GM10248 (cell line): ENCODE measurements at regions not wholly inside any gene's neighbourhood (a gene's known extent, or its start where the extent isn't known, plus 50 kb on each side); places are given as distances from the start of the nearest gene placed in this dataset.

Experiments
- CTCF ChIA-PET: fragments of 300-600 bp; sonication (Branson Sonifier 250); formaldehyde crosslinking; extraction: SDS; loops from one replicate; lab custom pipeline; 2021; ENCODE audit warnings: antibody characterized with exemption; lab: Yijun Ruan, JAX
- POLR2A ChIA-PET: fragments of 350-650 bp; sonication (Branson Sonifier 250); formaldehyde crosslinking; extraction: SDS; loops from one replicate; lab custom pipeline; 2020; ENCODE audit warnings: antibody characterized with exemption; lab: Yijun Ruan, JAX
- DNase-seq: peaks from one replicate; pipeline ENCODE4 v3.0.0; 2012; ENCODE audit errors: extremely low spot score
- TF ChIP-seq, protein P1 (sequence below): IDR thresholded peaks from 2 replicates; pipeline ENCODE4 v1.5.1; 2012; ENCODE audit warnings: mild to moderate bottlenecking, low read depth; ENCODE audit errors: extremely low read depth, missing control alignments, control extremely low read depth

DNA sequence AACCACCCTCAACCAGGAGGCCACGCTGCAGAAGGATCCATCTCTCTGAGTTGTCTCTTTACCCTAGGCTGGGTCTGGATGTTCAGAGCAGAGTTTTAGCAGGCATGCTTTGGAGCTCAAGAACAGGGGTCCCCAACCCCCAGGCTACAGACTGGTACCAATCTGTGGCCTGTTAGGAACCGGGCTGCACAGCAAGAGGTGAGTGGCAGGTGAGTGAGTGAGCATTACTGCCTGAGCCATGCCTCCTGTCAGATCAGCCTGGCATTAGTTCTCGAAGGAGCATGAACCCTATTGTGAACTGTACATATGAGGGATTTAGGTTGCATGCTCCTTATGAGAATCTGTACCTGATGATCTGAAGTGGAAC is 172.5 kb downstream of the UXS1 start:
- POLR2A ChIA-PET = no interaction called here
- TF ChIP-seq, protein P1, sequence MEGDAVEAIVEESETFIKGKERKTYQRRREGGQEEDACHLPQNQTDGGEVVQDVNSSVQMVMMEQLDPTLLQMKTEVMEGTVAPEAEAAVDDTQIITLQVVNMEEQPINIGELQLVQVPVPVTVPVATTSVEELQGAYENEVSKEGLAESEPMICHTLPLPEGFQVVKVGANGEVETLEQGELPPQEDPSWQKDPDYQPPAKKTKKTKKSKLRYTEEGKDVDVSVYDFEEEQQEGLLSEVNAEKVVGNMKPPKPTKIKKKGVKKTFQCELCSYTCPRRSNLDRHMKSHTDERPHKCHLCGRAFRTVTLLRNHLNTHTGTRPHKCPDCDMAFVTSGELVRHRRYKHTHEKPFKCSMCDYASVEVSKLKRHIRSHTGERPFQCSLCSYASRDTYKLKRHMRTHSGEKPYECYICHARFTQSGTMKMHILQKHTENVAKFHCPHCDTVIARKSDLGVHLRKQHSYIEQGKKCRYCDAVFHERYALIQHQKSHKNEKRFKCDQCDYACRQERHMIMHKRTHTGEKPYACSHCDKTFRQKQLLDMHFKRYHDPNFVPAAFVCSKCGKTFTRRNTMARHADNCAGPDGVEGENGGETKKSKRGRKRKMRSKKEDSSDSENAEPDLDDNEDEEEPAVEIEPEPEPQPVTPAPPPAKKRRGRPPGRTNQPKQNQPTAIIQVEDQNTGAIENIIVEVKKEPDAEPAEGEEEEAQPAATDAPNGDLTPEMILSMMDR = no peak
- DNase-seq = no peak
- CTCF ChIA-PET = interaction anchor here (1.0 kb wide), 1 partner anchor 10 kb away, joined by 3 read pairs; no protein-coding TSS in a partner anchor

DNA sequence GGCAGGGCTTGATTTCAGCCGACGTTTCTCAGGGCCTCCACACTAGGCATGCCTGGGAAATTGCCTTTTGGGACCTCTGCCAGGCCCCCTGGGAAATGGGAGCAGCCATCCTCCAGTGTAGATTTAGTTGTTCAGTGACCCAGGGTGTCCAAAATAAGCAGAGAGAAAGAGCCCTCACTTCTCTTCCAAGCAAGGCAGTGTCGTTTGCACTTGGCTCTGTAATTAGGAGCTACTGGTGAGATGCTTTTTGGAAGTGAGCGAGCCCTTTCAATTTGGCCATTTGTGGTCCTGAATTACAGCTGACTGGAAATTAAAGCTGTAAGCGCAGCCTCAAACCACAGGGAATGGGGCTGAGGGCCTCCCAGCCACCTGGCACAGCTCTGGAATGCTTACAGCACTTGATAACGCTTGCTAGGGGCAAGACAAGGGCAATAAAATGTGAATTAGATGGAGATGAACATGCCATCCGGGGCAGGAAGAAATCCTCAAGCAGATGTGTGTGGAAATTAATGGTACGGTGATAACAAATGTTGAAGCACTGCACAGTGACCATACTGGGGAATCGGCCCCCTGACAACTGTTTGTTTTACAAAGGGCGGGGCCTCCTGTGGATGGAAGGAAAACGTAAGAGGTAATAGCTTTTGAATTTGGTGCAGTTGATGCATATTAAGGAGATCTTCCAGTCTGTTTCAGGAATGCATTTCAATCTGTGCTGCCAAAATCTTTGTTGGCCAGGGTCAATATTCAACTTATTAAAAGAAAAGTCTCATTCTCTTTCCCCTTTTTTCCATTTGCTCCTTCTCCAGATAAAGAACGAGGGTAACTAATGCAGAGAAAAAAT is 173.1 kb downstream of the UXS1 start:
- POLR2A ChIA-PET = no interaction called here
- TF ChIP-seq, protein P1 = no peak
- DNase-seq = no peak
- CTCF ChIA-PET = interaction anchor here (1.0 kb wide), 1 partner anchor 9 kb away, joined by 3 read pairs; no protein-coding TSS in a partner anchor

DNA sequence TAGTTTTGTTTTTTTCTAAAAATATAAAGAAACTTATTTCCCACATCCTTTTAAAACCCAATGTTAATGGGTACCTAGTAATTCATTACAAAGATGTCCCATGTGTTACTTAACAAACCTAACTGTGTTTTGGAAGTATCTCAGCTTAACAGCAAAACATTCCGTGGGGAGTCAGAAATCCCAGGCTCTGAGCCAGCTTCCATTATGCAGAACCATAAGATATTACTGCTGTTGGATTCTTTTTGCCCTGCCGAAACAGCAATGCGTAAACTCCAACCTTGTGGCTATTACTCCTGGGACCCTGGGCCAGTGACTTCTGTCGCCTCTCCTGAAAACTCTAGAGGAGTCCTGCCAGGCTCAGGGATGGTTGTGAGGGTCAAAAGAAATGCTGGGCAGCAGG is 174.1 kb downstream of the UXS1 start:
- ChIA-PET POLR2A (no interaction called here), CTCF (no interaction called here)
- no peak for DNase-seq
- TF ChIP-seq, protein P1 = no peak

DNA sequence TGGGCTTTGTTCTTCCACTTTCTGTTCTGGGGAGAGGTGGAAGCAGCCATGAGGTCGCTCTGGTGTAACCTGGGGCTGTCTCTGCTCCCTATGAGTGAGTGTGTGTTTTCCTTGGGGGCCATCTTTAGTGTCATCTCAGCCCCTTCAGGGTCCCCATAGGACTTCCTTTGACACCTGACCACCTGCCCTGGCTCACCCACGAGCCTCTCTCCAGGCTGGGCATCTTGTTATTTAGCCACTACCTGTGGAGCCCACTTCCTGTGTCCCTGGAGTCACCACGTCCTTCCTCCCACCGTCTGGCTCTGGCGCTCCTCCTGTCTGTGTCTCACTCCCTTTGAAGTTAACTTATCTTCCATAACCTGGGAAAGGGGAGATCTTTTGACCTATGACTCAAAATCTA is 176.0 kb downstream of the UXS1 start:
- TF ChIP-seq, protein P1 = no peak
- no peak for DNase-seq
- CTCF ChIA-PET = no interaction called here
- POLR2A ChIA-PET = no interaction called here

DNA sequence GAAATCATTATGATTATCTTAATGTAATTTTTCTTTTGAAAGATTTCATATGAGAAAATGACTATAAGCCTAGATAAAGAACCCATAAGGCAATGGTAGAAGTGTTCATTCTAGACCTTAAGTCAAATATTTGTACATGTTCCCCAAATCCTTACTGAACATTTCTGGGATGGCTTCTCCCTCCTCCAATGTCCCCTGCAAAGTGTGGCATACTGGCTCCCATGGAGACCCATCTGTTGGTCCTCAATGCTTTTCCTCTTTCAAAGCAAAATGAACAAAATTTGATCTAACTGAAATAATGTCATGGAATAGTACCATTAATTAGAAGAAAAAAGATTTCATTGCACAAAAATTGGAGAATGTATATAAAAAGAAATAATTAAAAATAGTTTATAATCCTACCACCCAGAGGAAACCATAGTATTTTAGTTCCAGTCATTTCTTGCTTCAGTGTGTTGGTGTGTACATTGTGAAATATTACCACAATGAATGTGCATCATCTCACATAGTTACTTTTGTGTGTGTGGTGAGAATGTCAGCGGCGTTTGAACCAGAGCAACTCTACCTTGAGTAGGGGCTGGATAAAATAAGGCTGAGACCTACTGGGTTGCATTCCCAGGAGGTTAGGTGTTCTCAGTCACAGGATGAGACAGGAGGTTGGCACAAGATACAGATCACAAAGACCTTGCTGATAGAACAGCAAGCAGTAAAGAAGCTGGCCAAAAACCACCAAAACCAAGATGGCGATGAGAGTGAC is 181.3 kb downstream of the UXS1 start:
- ChIA-PET CTCF (no interaction called here), POLR2A (no interaction called here)
- TF ChIP-seq, protein P1 = no peak
- no peak for DNase-seq

DNA sequence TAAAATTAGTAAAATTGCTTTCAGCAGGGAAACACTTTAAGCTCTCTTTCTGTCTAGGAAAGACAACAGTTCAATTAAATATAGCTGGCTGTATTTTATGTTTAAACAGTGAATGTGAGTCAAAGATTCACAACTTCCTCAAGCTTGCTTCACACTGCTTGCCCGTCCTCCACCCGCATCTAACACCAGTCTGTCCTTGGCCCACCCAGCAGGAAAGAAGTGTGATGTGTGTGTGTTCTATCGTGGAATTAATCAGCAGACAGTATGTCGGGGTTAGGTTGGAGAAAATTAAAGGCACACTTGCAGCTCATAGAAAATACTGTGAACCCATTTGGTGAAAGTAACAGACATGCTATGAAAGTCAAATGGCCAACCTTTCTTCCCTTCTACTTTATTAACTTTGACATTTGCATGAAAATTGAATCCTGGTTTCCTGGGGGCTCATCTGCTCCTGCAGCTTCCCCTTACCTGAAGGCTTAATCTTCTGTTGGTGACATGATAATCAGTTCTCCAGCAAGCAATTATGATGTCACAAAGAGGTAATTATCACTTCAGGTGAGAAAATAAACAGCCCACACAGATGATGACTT is 182.0 kb downstream of the UXS1 start:
- TF ChIP-seq, protein P1 = no peak
- ChIA-PET CTCF (interaction anchor here (0.7 to 1.4 kb wide), 2 partner anchors 9 to 13 kb away, joined by 3 to 7 read pairs; no protein-coding TSS in a partner anchor), POLR2A (no interaction called here)
- no peak for DNase-seq
